ENCODE measurements at regions not wholly inside any gene's neighbourhood (a gene's known extent, or its start where the extent isn't known, plus 50 kb on each side); places are given as distances from the start of the nearest gene placed in this dataset.

- TF ChIP-seq CTCF (IDR thresholded peaks at IDR 0.05 in 8 of 11, conservative IDR thresholded peaks at IDR 0.05 in 3 of 11) (no peak), POLR2AphosphoS5 (IDR thresholded peaks at IDR 0.05) (no peak), POLR2A (IDR thresholded peaks at IDR 0.05) (no peak)
Observed at GRCh38 chr6:153572371-153572770, 441.3 kb upstream of the RGS17 start.
